Astrocyte (in vitro differentiated cells and primary cell): ENCODE measurements at regions not wholly inside any gene's neighbourhood (a gene's known extent, or its start where the extent isn't known, plus 50 kb on each side); places are given as distances from the start of the nearest gene placed in this dataset.

Experiments
- CTCF ChIP-seq: IDR thresholded peaks from 2 replicates; pipeline ENCODE4 v1.5.1; 2011; ENCODE audit warnings: low read depth, mild to moderate bottlenecking, inconsistent platforms, low read length, moderate library complexity; ENCODE audit not compliant: insufficient read depth
- EZH2 ChIP-seq: IDR thresholded peaks from 2 replicates; pipeline ENCODE4 v1.6.1; 2012; ENCODE audit warnings: mild to moderate bottlenecking, low read length, inconsistent platforms; ENCODE audit not compliant: insufficient read depth

- TF ChIP-seq EZH2, result no peak
- TF ChIP-seq CTCF, result no peak
Measured at GRCh38 chrX:124260845-124261244, 71.6 kb upstream of the TEX13D start.
